ENCODE measurements at regions not wholly inside any gene's neighbourhood (a gene's known extent, or its start where the extent isn't known, plus 50 kb on each side); places are given as distances from the start of the nearest gene placed in this dataset.
A peak's percentile ranks its signal among the peaks of the same experiment; 100 is the strongest.
"Not testable (repeated sequence)": the region's sequence is repeated elsewhere in the genome, so short reads cannot be mapped to it uniquely, and the experiment has no call there.

GRCh38 chr16:5314377-5314776 is 216.8 kb upstream of the EEF2KMT start:
- no peak for DNase-seq

- no peak for DNase-seq
These were observed 212.5 kb upstream of the EEF2KMT start for GRCh38 chr16:5309946-5310611.

GRCh38 chr16:5305023-5305422 is 207.4 kb upstream of the EEF2KMT start:
- DNase-seq = no peak

- no peak for DNase-seq
These were observed 204.9 kb upstream of the EEF2KMT start for GRCh38 chr16:5302372-5303114.

- no peak for DNase-seq
These were observed 200.6 kb upstream of the EEF2KMT start for GRCh38 chr16:5298202-5298601.

GRCh38 chr16:5296176-5296575 is 198.6 kb upstream of the EEF2KMT start:
- DNase-seq = no peak

- DNase-seq = not testable (repeated sequence)
These were observed 197.7 kb upstream of the EEF2KMT start for GRCh38 chr16:5295304-5295703.

GRCh38 chr16:5282152-5282551 is 184.6 kb upstream of the EEF2KMT start:
- DNase-seq = not testable (repeated sequence)

GRCh38 chr16:5257462-5257861 is 159.9 kb upstream of the EEF2KMT start:
- no peak for DNase-seq

GRCh38 chr16:5252791-5253190 is 155.2 kb upstream of the EEF2KMT start:
- no peak for DNase-seq

- DNase-seq = not testable (repeated sequence)
These were observed 149.8 kb upstream of the EEF2KMT start for GRCh38 chr16:5247403-5247802.

- DNase-seq = not testable (repeated sequence)
These were observed 142.7 kb upstream of the EEF2KMT start for GRCh38 chr16:5240278-5240626.

- peak; percentile 8 for DNase-seq
These were observed 142.1 kb upstream of the EEF2KMT start for GRCh38 chr16:5239472-5240277.

GRCh38 chr16:5235119-5235518 is 137.5 kb upstream of the EEF2KMT start:
- DNase-seq = no peak

- DNase-seq = no peak
These were observed 136.9 kb upstream of the EEF2KMT start for GRCh38 chr16:5234295-5235050.

- no peak for DNase-seq
These were observed 133.7 kb upstream of the EEF2KMT start for GRCh38 chr16:5231246-5231759.

- no peak for DNase-seq
These were observed 130.8 kb upstream of the EEF2KMT start for GRCh38 chr16:5228369-5228768.

GRCh38 chr16:5225931-5226655 is 128.5 kb upstream of the EEF2KMT start:
- DNase-seq = no peak

GRCh38 chr16:5222761-5223160 is 125.2 kb upstream of the EEF2KMT start:
- no peak for DNase-seq

GRCh38 chr16:5221831-5222230 is 124.2 kb upstream of the EEF2KMT start:
- DNase-seq = not testable (repeated sequence)

- DNase-seq = no peak
These were observed 123.1 kb upstream of the EEF2KMT start for GRCh38 chr16:5220705-5221104.

GRCh38 chr16:5216441-5217080 is 119.0 kb upstream of the EEF2KMT start:
- no peak for DNase-seq
